DMS153 treated with DMSO at 0.1 percent for 48 hours (cell line): ENCODE measurements at regions not wholly inside any gene's neighbourhood (a gene's known extent, or its start where the extent isn't known, plus 50 kb on each side); places are given as distances from the start of the nearest gene placed in this dataset.
A peak's percentile ranks its signal among the peaks of the same experiment; 100 is the strongest.
"Not testable (repeated sequence)": the region's sequence is repeated elsewhere in the genome, so short reads cannot be mapped to it uniquely, and the experiment has no call there.

Experiments
- DNase-seq: peaks from one replicate; lab custom pipeline; 2025; ENCODE audit not compliant: unreplicated experiment; lab: John Stamatoyannopoulos, UW

DNA sequence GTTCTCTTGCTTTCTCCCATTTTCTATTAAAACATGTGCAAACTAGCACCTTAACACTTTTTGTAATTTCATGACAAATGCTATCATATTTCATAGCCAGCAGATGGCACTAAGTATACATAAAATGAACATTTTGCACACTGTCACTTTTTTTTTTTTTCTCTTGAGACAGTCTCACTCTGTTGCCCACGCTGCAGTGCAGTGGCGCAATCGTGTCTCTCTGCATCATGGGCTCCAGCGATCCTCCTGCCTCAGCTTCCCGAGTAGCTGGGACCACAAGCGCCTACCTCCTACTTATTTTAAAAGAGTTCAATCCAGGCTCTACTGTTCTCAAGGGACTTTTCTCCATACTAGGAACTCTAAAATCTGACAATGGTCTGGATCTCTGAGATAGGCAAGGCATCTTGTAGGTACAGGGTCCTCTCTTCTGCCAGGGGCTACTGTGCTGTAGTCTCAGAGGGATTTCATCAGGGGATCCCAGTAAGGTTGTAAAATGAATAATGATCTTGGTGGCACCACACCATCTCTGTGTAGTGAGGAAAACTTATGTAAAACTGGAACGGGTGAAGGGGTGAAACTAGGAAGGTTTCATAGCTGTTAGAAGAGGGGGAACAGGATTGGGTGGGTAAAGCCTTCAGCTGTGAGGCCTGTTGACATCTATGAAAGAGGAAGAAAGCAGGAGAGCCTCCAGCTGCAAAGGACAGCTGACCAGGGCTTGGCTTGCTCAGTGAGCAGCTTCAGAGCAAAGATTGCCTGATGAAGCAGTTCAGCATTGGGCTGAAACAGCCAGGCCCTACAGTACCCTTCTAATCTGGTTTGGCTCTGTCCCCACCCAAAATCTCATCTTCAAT lies 196.9 kb downstream of the AVL9 start:
- not testable (repeated sequence) for DNase-seq

DNA sequence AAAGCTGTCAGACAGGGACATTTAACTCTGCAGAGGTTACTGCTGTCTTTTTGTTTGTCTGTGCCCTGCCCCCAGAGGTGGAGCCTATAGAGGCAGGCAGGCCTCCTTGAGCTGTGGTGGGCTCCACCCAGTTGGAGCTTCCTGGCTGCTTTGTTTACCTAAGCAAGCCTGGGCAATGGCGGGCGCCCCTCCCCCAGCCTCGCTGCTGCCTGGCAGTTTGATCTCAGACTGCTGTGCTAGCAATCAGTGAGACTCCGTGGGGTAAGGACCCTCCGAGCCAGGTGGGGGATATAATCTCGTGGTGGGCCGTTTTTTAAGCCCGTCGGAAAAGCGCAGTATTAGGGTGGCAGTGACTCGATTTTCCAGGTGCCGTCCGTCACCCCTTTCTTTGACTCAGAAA lies 192.8 kb downstream of the AVL9 start:
- not testable (repeated sequence) for DNase-seq

DNA sequence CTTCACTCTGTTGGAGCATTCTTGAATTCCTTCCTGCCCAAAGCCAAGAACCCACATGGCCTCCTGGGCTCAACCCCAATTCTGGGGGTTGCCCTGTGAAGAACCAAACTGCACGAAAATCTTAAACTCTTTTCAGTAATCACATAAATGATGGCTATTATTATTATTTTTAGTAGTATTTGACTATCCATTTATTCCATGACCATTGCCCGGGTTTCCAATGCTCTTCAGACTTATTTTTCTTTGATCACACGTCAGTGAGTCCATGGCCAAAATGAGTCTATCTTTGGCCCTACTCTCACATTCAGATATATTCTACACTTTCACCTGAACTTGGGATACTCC lies 185.9 kb downstream of the AVL9 start:
- no peak for DNase-seq

DNA sequence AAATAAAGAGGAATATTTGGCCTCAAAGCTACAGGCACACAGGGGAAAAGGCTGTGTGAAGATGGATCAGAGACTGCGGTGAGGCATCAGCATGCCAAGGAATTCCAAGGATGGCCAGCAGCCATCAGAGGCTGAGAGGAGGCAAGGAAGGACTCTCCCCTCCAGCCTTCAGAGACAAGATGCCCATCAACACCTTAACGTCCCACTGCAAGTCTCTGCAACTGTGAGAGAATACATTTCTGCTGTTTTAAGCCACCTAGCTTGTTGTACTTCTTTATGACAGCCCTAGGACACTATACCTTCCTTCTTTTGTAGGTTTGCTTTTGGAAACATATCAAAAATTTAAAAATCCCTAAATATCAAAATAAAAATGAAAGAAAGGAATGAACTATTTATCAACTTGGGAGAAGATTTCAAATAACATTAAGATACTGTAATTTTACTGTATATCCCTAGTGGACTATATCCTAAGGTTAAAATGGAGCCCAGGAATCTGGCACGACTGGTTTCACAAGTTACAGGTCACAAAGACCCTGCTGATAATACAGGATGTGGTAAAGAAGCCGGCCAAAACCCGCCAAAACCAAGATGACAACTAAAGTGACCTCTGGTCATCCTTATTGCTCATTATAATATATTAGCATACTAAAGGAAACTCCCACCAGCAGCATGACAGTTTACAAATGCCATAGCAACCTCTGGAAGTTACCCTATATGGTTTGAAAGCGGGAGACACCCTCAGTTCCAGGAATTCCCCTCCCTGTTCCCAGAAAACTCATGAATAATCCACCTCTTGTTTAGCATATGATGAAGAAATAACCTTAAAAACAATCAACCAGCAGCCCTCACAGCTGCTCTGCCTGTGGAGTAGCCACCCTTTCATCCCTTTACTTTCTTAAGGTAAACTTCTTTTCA lies 185.2 kb downstream of the AVL9 start:
- DNase-seq = no peak

DNA sequence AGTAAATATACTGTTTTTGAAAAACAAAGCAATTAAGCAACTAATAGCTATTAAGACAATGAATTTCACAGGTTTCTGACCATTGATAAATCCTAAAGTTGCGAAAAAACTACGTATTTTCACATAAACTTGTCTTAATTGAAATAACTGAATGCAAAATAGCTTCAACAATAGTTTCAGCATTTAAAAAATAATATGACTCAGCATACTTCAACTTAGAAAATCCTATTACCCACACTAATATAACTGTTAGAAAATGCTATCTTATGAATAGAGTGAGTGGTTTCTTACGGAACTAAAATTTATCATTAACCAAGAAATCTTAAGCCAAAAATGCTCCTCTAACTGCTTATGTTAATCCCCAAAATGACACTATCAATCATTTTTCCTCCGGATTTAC lies 183.9 kb downstream of the AVL9 start:
- DNase-seq = no peak

DNA sequence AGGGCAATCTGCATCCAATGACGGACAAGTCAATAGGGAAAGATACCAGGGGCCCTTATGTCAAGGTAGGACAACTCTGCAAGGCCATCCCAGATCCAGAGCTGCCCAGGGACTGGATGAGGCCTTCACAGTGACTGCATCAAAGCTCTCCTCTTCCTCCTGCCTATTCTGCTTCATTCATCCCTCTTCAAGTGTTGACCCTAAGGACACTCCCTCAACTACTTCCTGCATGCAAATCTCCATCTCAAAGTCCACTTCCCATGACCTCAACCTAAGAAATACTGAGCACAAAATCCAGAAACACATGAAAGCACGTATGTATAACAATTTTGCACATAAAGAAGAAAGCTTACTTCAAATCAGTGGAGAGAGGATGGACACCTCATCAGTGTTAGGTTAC lies 182.3 kb downstream of the AVL9 start:
- DNase-seq = no peak

DNA sequence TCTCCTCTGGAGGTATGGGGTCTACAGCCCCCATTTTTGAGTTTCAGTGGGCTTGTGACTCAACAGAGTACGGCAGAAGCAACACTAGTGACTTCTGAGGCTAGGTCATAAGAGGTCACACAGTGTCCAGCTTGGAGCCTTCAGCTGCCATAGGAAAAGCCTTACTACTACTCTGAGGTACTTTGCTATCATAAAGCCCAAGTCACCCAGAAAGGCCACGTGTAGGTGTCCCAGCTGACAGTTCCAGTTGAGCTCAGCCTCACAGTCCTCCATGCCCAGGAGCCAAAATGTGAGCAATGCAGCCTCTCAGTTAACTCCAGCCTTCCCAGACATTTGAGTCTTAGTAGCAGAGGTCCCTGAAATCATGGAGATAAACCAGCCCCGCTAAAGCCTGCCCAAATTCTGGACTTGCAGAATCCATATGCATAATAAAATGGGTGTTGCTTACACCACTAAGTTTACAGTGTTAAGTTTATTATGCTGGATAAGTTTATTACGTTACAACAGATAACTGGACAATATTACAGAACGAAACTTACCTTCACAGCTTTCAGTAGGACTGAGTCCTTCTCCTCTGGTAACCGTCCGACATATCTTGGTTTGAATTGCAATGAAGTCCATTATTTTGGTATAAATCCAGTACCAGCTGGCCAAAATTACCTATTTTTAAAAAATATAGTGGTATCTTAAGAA lies 181.1 kb downstream of the AVL9 start:
- DNase-seq = no peak

DNA sequence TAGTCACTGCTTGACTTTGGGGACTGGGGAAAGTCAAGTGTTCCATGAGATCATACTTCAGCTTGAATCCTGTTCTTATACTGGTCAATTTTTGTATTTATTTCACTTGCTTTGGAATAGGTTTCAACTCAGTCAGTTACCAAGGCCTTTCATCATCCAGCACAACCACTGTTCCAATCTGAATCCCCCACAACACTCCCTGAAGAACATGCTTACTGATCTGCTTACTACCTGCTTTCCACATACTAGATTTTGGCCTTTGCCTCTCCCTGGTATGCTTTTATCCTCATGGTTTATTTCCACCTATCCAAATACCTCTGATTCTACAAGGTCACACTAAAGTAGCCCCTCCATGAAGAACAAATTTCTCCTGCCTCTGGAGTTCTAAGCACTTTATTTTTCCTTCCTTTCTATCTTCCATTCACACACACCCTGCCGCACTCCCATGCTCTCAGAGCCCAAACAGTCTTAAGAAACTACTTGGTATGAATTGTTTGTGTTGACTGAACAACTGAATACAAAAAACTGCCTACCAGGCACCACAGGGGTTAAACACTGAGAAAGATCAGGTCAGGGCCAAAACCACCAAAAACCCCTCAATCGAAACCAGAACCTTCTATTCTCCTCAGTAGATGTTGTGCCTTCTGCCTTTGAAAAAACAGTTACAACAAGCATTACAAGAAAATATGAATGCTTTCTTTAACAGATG lies 178.1 kb downstream of the AVL9 start:
- DNase-seq = no peak

DNA sequence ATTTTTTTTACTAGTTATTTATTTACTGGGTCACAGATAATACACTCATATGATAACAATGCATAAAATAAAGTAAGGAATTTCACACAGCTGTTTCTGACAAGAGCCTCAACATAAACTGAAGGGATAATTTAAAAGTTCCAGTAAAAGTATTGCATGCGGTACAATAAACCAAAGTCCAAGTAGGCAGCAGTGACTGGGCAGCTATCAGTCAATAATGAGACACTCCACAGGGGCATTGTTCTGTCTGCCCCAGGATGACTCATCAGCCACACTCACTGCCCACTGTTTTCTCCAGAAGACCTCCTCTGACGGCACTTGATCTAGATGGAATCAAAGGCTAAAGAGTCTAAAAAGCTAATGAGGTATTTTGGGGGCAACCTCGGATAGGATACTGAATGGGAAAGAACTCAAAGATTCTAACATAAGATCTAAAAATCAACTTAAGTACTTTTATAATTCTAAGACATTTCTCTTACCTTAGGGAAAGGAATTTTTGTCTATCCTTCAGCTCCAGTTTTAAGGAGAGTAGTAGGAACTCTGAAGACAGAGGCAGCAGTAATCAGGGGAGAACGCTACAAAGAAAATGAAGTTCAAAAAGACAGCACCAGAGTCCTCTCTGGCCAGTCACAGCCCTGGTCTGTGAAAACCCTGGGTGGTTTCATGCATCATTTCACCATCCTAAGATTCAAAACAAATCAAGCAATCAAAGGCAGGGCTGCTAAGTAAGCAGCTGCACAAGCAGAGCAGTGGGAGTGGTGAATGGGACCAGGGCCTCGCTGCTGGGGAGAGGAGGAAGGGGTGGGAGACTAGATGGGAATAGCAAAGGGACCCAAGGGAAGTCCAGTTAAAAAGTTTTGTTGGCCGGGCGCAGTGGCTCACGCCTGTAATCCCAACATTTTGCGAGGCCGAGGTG lies 175.1 kb downstream of the AVL9 start:
- no peak for DNase-seq

DNA sequence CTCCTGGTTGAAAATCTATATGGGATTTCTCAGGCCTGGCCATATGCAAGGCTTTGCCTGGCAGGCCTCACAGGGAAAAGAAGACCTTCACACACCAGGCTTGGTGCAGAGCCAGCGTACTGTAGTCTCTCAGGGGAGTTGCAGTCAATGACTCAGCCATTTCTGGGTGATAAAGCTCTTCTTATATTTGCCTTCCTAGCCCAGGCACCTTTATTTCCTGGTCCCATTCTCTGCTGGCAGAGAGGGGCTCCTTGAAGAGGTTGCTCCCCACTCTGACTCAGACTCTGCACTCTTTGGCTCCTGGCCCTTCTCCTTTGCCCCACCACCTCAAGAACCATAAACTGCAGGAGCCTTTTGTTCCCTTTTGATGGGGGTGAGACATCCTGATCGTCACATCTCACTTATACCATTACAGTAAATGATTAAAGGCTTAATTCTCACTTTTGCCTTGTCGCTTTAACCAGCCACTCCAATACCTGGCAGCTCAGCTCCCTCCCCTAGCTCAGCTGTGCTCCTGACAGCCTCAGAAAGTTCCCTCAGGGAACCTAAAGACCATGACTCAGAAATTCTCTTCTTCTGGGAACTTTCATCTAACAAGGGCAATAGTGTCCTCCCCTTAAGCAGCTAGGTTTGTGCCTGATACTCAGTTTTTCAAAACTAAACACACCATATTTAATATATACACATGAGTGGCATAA lies 174.0 kb downstream of the AVL9 start:
- peak; percentile 58 for DNase-seq

DNA sequence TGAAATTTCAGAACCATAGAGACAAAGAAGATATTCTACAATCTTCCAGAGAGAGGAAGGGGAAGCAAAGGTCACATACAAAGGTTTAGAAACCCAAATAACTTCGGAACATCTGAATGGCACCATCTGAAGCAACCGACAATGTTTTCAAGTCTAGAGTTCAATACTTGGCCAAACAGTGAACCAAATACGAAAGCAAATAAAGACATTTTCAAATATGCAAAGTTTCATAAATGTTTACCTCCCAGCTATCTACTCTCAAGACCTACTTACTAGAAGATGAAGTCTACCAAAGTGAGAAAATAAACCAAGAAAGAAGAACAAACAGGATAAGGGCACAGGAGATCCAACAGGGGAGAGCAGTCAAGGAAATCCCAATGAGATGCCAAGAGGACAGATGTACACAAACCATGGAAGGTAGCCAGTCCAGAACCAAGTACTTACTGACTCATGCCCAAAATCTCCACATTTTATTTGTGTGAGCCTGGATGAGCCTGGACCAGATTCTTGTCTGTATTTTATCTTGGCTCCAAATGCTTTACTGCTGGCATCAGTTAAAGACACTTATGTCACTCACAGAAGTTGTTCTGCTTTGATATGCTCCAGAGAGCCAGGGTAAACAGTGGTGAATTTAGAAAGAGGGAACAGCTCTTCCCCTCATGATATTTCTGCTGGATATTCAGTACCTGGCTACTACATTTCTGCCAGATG lies 173.3 kb downstream of the AVL9 start:
- DNase-seq = not testable (repeated sequence)

DNA sequence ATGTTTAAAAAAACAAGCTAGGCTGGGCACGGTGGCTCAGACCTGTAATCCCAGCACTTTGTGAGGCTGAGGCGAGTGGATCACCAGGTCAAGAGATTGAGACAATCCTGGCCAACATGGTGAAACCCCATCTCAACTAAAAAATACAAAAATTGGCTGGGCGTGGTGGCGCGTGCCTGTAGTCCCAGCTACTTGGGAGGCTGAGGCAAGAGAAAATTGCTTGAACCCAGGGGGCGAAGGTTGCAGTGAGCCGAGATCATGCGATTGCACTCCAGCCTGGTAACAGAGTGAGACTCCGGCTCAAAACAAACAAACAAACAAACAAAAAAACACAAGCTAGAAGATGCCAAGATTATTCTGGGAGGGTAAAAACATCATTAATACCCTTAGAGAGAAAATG lies 172.3 kb downstream of the AVL9 start:
- not testable (repeated sequence) for DNase-seq

DNA sequence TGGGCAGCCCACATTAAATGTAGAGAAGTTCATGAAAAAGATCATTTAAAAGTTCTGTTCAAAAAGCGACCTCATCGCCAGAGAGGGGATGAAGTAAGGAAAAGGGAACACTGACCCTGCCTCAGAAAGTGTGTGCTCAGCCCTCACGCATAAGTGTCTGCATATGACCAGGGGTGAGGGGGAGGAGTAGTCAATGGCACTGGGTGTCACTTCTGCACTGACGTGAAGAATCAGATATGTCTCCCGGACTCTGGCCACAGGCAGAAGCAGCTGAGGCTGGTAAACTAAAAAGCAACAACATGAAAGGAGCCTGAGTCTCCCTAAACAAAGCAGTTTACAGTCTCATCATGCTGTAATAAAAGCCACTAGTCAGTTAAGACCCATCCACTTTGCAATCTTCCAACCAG lies 168.5 kb downstream of the AVL9 start:
- DNase-seq = not testable (repeated sequence)

DNA sequence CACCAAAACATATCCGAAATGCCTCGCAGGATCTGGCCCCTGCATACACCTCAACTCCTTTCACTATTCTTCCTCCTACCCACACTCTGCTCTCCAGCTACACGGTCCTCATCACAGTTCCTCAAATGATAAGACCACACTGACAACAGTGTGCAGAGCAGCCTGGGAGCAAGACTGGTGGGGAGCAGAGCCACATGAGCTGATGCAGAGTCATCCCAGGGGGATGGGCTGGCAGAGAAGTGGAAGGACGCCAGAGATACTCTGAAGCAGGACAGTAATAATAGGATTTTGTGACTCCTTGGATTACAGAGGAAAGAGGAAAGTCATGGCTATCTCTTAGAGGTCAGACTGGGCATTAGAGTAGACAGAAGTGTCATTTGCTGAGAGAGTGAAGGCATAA lies 167.2 kb downstream of the AVL9 start:
- DNase-seq = not testable (repeated sequence)

DNA sequence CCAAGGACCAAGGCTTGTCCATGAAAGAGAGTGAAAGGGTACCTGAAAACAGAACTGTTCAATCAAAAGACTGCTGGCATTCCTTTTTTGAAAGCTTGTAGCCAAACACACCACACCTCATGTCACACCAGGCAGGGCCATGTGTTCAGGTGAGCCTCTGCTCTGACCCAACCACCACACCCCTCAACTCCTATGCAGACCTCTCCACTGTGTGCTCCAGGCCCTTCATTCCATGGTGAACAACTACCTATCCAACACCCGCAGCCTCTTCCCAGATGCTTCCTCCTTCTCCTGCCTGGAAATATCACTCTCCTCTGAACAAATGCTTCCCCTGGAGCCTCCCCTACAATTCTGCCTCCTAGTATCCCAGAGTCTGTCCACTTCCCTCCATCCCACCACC lies 166.6 kb downstream of the AVL9 start:
- DNase-seq = no peak

DNA sequence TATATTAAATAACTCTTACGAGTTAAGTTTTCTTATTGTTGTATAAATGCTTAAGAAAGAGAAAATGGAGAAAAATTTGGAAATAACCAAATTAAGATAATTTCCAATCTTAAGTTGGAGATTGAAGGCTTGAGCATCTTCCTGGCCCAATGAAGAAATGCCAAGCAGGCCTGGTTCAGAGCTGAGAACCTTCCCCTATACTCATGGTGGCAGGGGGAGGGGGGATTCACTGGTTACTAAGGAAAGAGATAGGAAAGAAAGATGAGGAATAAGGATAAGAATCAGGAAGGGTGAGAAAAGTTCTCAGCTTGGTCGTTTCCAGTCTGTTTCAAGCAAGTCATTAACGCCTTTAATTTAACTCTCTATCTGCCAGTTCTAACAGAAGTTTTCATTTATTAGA lies 166.2 kb downstream of the AVL9 start:
- DNase-seq = no peak

DNA sequence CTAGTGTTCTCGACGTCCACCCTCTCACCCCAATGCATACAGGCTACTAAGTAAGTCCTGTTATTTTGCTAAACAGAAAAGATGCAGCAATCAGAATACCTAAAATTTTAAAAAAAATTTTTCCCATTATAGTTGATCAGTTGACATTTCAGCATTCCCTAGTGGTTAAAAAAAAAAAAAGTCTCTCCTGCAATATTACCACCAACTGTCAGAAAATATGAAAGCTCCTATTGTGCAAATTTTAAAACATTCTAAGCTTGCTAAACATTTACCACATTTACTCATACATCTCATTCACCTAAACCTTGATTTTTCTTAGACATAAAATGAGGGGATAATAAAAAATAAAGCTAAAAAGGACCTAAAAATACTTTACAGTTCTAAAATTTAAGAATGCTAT lies 165.6 kb downstream of the AVL9 start:
- no peak for DNase-seq

DNA sequence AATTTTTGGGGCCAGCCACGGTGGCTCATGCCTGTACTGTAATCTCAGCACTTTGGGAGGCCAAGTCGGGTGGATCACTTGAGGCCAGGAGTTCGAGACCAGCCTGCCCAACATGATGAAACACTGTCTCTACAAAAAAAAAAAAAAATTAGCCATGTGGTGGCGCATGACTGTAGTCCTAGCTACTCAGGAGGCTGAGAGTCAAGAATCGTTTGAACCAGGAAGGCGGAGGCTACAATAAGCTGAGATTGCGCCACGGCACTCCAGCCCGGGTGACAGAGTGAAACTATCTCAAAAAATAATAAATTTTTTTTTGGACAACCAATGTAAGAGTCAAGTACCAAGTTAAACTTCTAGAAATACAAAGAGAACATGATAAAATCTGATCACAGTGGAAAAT lies 164.6 kb downstream of the AVL9 start:
- no peak for DNase-seq

DNA sequence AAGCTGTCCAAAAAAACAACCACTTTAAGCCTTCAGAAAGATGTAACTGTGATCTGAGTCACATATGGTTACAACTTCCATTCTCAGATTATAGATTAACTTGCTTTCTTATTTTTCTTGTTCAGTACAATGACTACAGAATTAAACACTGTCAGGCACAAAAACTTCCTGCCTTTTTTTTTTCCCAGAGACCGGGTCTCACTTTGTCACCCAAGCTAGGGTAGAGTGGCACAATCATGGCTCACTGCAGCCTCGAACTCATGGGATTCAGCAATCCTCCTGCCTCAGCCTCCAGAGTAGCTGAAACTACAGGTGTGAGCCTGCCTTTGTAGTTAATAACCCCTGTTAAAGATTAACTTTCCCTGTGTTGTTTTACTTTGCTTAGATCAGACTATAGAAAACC lies 163.2 kb downstream of the AVL9 start:
- DNase-seq = no peak
